ENCODE measurements at regions not wholly inside any gene's neighbourhood (a gene's known extent, or its start where the extent isn't known, plus 50 kb on each side); places are given as distances from the start of the nearest gene placed in this dataset.

GRCh38 chr3:189375532-189375931 is 203.8 kb downstream of the TPRG1 start:
- H4K5ac ChIP-seq (ENCODE audit: low read depth, low read length), result no peak overlapping the region
- no peak overlapping the region for H3K9ac ChIP-seq (ENCODE audit: low read depth, low read length)
- dilution Hi-C loops (cut with HindIII; ENCODE audit: low sequenced_read_pairs, unreplicated experiment) (no loop called here), in situ Hi-C loops (cut with MboI; ENCODE audit: low sequenced_read_pairs) (no loop called here), intact Hi-C loops (cut with micrococcal nuclease) (no loop called here)
- no peak overlapping the region for H3K27ac ChIP-seq (ENCODE audit: insufficient read depth, low read length)
- H2BK15ac ChIP-seq (ENCODE audit: low read depth, low read length), result no peak overlapping the region
- no peaks in the 10 kb centered on the region for H3K27me3 ChIP-seq (ENCODE audit: control insufficient read depth, insufficient read depth, low read length)
- no peak overlapping the region for H2BK120ac ChIP-seq (ENCODE audit: low read depth, low read length)
- ChIA-PET POLR2A (ENCODE audit: unreplicated experiment) (no interaction called here), CTCF (no interaction called here)
- no peak overlapping the region for H4K8ac ChIP-seq (ENCODE audit: low read depth in 2 of 2, low read length in 2 of 2)
- H2BK5ac ChIP-seq (ENCODE audit: low read depth, low read length, poor library complexity, severe bottlenecking), result no peak overlapping the region
- no peaks in the 10 kb centered on the region for H3K4me1 ChIP-seq (ENCODE audit: control insufficient read depth, insufficient read depth, low read length)
- no peak for DNase-seq
- no peak overlapping the region for H3K4ac ChIP-seq (ENCODE audit: low read depth, low read length)
- no TSS peak for BruUV-seq (replicated peaks)
- no peaks in the 10 kb centered on the region for H3K9me3 ChIP-seq (ENCODE audit: control insufficient read depth, insufficient read depth, low read length)
- no peak overlapping the region for H3K56ac ChIP-seq (ENCODE audit: extremely low read depth, insufficient read depth, low read length)
- no CpG with 5 or more reads among the region's 2 CpGs for WGBS, 2 experiments (ENCODE audit: extremely low coverage in 2 of 2, insufficient read length in 1 of 2)
- TF ChIP-seq MAZ (IDR thresholded peaks at IDR 0.05; ENCODE audit: borderline replicate concordance, low read depth, low read length) (no peak), MXI1 (IDR thresholded peaks at IDR 0.05; ENCODE audit: borderline replicate concordance, low read depth, low read length) (no peak), RFX5 (IDR thresholded peaks at IDR 0.05; ENCODE audit: low read depth, low read length) (no peak), BHLHE40 (IDR thresholded peaks at IDR 0.05; ENCODE audit: low read depth, low read length) (no peak), FOS (IDR thresholded peaks at IDR 0.05; ENCODE audit: low read depth, low read length) (no peak), USF2 (IDR thresholded peaks at IDR 0.05; ENCODE audit: low read depth, low read length) (no peak), CEBPB (IDR thresholded peaks at IDR 0.05; ENCODE audit: low read depth, low read length) (no peak), RCOR1 (IDR thresholded peaks at IDR 0.05; ENCODE audit: insufficient replicate concordance, low read length) (no peak), NFE2L2 (IDR thresholded peaks at IDR 0.05; ENCODE audit: low read depth, low read length) (no peak)
- H2AFZ ChIP-seq (replicated peaks; ENCODE audit: low read length, poor library complexity), result no peak overlapping the region
- H4K91ac ChIP-seq (ENCODE audit: insufficient read depth, low read depth, low read length), result no peak overlapping the region
- no peak overlapping the region for H3K4me3 ChIP-seq (ENCODE audit: insufficient read depth, low read depth, low read length)
- H3K36me3 ChIP-seq (ENCODE audit: control insufficient read depth, insufficient read depth, low read length), result no peaks in the 10 kb centered on the region
- ATAC-seq (ENCODE audit: low read depth), result no peak
- H2BK20ac ChIP-seq (ENCODE audit: low read depth, low read length), result no peak overlapping the region
- no peaks in the 10 kb centered on the region for H4K20me1 ChIP-seq (ENCODE audit: insufficient read depth, low read length)
- no peak overlapping the region for H3K18ac ChIP-seq (ENCODE audit: low read depth, low read length)
- no peak overlapping the region for H3K4me2 ChIP-seq (ENCODE audit: low read depth, low read length)
- H2AK5ac ChIP-seq (ENCODE audit: low read depth, low read length), result no peak overlapping the region
- no peak overlapping the region for H3K14ac ChIP-seq (replicated peaks; ENCODE audit: low read depth, low read length)
- H3K9me1 ChIP-seq (ENCODE audit: insufficient read depth, low read length), result no peaks in the 10 kb centered on the region
- H3K23ac ChIP-seq (ENCODE audit: low read depth, low read length), result no peak overlapping the region
- no peak overlapping the region for H2AK9ac ChIP-seq (replicated peaks; ENCODE audit: low read depth, low read length, poor library complexity)
- H3K79me1 ChIP-seq (ENCODE audit: low read depth in 1 of 2, low read length in 2 of 2), result no peaks in the 10 kb centered on the region
